KMS-11 (cell line): ENCODE measurements at regions not wholly inside any gene's neighbourhood (a gene's known extent, or its start where the extent isn't known, plus 50 kb on each side); places are given as distances from the start of the nearest gene placed in this dataset.
"Not testable (repeated sequence)": the region's sequence is repeated elsewhere in the genome, so short reads cannot be mapped to it uniquely, and the experiment has no call there.

ENCODE experiments used
- H2AFZ ChIP-seq: fragments of 200-600 bp; sonication (generic); 2 replicates; pipeline ENCODE4 v1.6.1; 2016; ENCODE audit warnings: antibody characterized with exemption, mixed run types, low read depth
- H3K27ac ChIP-seq: fragments of 200-600 bp; sonication (generic); 2 replicates; pipeline ENCODE4 v1.6.1; 2016; ENCODE audit warnings: mild to moderate bottlenecking, mixed run types
- H3K27me3 ChIP-seq: fragments of 200-600 bp; sonication (generic); 2 replicates; pipeline ENCODE4 v1.6.1; 2017; ENCODE audit warnings: mild to moderate bottlenecking, low read depth, mixed run types, moderate library complexity; ENCODE audit not compliant: insufficient read depth
- H3K36me3 ChIP-seq: fragments of 200-600 bp; sonication (generic); 2 replicates; pipeline ENCODE4 v1.6.1; 2017; ENCODE audit warnings: mild to moderate bottlenecking, mixed run types; ENCODE audit not compliant: insufficient read depth
- H3K4me1 ChIP-seq: fragments of 200-600 bp; sonication (generic); 2 replicates; pipeline ENCODE4 v1.6.1; 2016; ENCODE audit warnings: mild to moderate bottlenecking, low read depth, mixed run types; ENCODE audit not compliant: poor library complexity, severe bottlenecking
- H3K4me2 ChIP-seq: fragments of 200-600 bp; sonication (generic); 2 replicates; pipeline ENCODE4 v1.7.0; 2016; ENCODE audit warnings: mild to moderate bottlenecking, mixed run types
- H3K4me3 ChIP-seq: fragments of 200-600 bp; sonication (generic); IDR thresholded peaks from 2 replicates; pipeline ENCODE4 v1.6.1; 2017; ENCODE audit warnings: low read depth, low read length, mixed read lengths; ENCODE audit not compliant: insufficient read depth
- H3K79me2 ChIP-seq: fragments of 200-600 bp; sonication (generic); 2 replicates; pipeline ENCODE4 v1.6.1; 2016; ENCODE audit warnings: low read depth, mixed run types; ENCODE audit not compliant: insufficient read depth
- H3K9ac ChIP-seq: fragments of 200-600 bp; sonication (generic); 2 replicates; pipeline ENCODE4 v1.6.1; 2016; ENCODE audit warnings: mild to moderate bottlenecking, mixed run types
- H4K20me1 ChIP-seq: fragments of 200-600 bp; sonication (generic); 2 replicates; pipeline ENCODE4 v1.6.1; 2016; ENCODE audit warnings: mild to moderate bottlenecking, mixed run types; ENCODE audit not compliant: insufficient read depth

GRCh38 chr17:64792793-64793575, 126.3 kb downstream of the LRRC37A3 start:
- not testable (repeated sequence) for H3K79me2 ChIP-seq, H3K4me1 ChIP-seq, H3K4me2 ChIP-seq, H2AFZ ChIP-seq, H3K36me3 ChIP-seq, H4K20me1 ChIP-seq, H3K27me3 ChIP-seq, H3K27ac ChIP-seq, H3K4me3 ChIP-seq, H3K9ac ChIP-seq

DNA sequence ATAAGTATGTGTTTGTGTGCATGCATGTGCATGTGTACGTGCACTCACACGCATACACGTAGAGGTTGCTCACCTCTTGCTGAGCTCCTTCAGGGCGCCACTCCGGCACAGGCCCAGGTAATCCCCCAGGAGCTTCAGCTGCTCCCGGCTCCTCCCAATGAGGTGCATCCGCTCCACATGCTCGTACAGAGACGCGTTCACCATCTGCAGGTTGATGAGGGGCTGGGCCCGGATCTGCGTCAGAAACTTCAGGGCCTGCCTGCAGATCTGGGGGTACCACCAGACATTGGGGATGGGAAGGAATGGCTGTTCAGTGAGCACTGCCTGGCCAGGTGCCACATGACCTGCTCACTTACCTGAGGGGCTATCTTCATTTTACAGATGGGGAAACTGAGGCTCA, 127.0 kb downstream of the LRRC37A3 start:
- H3K4me1 ChIP-seq, H3K27me3 ChIP-seq, H3K36me3 ChIP-seq, H4K20me1 ChIP-seq, H2AFZ ChIP-seq, H3K27ac ChIP-seq, H3K4me3 ChIP-seq, H3K9ac ChIP-seq, H3K4me2 ChIP-seq, H3K79me2 ChIP-seq: not testable (repeated sequence)

DNA sequence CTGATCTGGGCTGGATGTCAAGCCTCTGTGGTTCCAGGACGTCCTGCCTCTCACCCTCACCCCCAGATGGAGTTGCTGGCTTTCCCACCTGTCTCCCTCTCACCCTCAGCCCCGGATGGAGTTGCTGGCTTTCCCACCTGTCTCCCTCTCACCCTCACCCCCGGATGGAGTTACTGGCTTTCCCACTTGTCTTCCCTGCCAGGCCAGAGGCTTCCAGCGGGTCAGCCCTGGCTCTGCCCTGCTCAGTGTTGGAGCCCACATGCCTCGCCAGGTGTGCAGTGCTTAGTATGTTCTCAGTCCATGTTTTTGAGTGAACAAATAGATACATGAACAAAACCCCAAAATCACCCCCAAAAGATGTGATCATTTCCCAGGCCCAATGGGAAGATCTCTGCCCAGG, 127.6 kb downstream of the LRRC37A3 start:
- H3K27me3 ChIP-seq, H3K27ac ChIP-seq, H3K36me3 ChIP-seq, H3K4me2 ChIP-seq, H3K9ac ChIP-seq, H3K4me3 ChIP-seq, H2AFZ ChIP-seq, H3K79me2 ChIP-seq, H4K20me1 ChIP-seq, H3K4me1 ChIP-seq: not testable (repeated sequence)

GRCh38 chr17:64791226-64791625, 128.1 kb downstream of the LRRC37A3 start:
- H2AFZ ChIP-seq, H3K4me1 ChIP-seq, H4K20me1 ChIP-seq, H3K27me3 ChIP-seq, H3K79me2 ChIP-seq, H3K36me3 ChIP-seq, H3K4me2 ChIP-seq, H3K27ac ChIP-seq, H3K9ac ChIP-seq, H3K4me3 ChIP-seq: not testable (repeated sequence)

GRCh38 chr17:64790690-64791089, 128.6 kb upstream of the SMURF2 start:
- H3K4me2 ChIP-seq = not testable (repeated sequence)

GRCh38 chr17:64790193-64790592, 128.1 kb upstream of the SMURF2 start:
- H3K27me3 ChIP-seq, H3K4me2 ChIP-seq, H3K4me3 ChIP-seq, H2AFZ ChIP-seq, H3K27ac ChIP-seq, H4K20me1 ChIP-seq, H3K4me1 ChIP-seq, H3K9ac ChIP-seq, H3K79me2 ChIP-seq, H3K36me3 ChIP-seq: not testable (repeated sequence)

More at GRCh38 chr17:64790690-64791089, 128.6 kb upstream of the SMURF2 start:
- H3K27me3 ChIP-seq, H3K27ac ChIP-seq, H4K20me1 ChIP-seq, H2AFZ ChIP-seq, H3K79me2 ChIP-seq, H3K4me1 ChIP-seq, H3K4me3 ChIP-seq, H3K36me3 ChIP-seq, H3K9ac ChIP-seq: not testable (repeated sequence)

DNA sequence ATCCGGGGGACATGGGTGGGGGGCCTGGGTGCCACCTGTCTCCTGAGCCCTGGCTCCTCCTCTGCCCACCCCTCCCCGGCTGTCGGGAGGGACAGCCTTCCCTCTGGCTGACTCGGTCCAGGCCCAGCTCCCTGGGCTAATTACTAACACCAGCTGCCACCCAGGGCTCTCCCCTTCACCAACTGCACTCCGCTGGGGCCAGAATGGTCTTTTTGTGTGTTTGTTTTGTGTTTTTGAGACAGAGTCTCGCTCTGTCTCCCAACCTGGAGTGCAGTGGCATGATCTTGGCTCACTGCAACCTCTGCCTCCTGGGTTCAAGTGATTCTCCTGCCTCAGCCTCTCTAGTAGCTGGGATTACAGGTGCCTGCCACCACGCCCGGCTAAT, 126.9 kb upstream of the SMURF2 start:
- not testable (repeated sequence) for H3K4me1 ChIP-seq, H2AFZ ChIP-seq, H4K20me1 ChIP-seq, H3K9ac ChIP-seq, H3K79me2 ChIP-seq, H3K27ac ChIP-seq, H3K4me2 ChIP-seq, H3K36me3 ChIP-seq, H3K27me3 ChIP-seq, H3K4me3 ChIP-seq
